Breast epithelium (tissue), 4 donors: ENCODE measurements at regions not wholly inside any gene's neighbourhood (a gene's known extent, or its start where the extent isn't known, plus 50 kb on each side); places are given as distances from the start of the nearest gene placed in this dataset.

Experiments
- DNase-seq, 2 donors: peaks; one replicate each; pipeline ENCODE4 v3.0.0-alpha.2; 2019; ENCODE audit warnings: low spot score in 2 of 2
- H3K27ac ChIP-seq, 2 donors: fragments of 200-600 bp; sonication (generic) in 1 of 2; one replicate each; pipeline ENCODE4 v1.5.1; 2016 to 2019; ENCODE audit warnings: mild to moderate bottlenecking in 1 of 2
- H3K27me3 ChIP-seq, 2 donors: fragments of 200-600 bp; sonication (generic) in 1 of 2; one replicate each; pipeline versions ENCODE4 v1.5.1 to v1.6.0; 2017 to 2019; ENCODE audit warnings: control low read depth in 1 of 2, mild to moderate bottlenecking in 1 of 2
- H3K36me3 ChIP-seq: fragments of 200-600 bp; one replicate; pipeline ENCODE4 v1.5.1; 2019
- H3K4me1 ChIP-seq, 2 donors: fragments of 200-600 bp; sonication (generic); one replicate each; pipeline ENCODE4 v1.5.1; 2016 to 2019; ENCODE audit warnings: control low read depth in 1 of 2
- H3K4me3 ChIP-seq, 3 donors: fragments of 200-600 bp; sonication (generic); 1 replicate in 2 of 3; 2 replicates in 1 of 3; pipeline ENCODE4 v1.5.1; 2016 to 2019; ENCODE audit warnings: mild to moderate bottlenecking in 3 of 3, moderate library complexity in 2 of 3
- H3K9me3 ChIP-seq, 2 donors: fragments of 200-600 bp; sonication (generic) in 1 of 2; one replicate each; pipeline ENCODE4 v1.5.1; 2016 to 2019; ENCODE audit warnings: control low read depth in 1 of 2
- POLR2A ChIP-seq: fragments of 450-650 bp; IDR thresholded peaks from one replicate; pipeline ENCODE4 v1.6.1; 2016; ENCODE audit warnings: antibody characterized with exemption, mild to moderate bottlenecking, moderate library complexity
- POLR2AphosphoS5 ChIP-seq, 3 donors: sonication (generic); formaldehyde crosslinking; IDR thresholded peaks; one replicate each; pipeline ENCODE4 v1.6.1; 2017; ENCODE audit warnings: antibody characterized with exemption in 3 of 3
- intact Hi-C: fragments of 100-400 bp; cut with DNase I; formaldehyde crosslinking; loops from one replicate; pipeline ENCODE4 v1.15.1; 2023; ENCODE audit warnings: low total_unique reads
- TF ChIP-seq, protein P1 (sequence below), 3 donors: fragments of 450-650 bp; IDR thresholded peaks; one replicate each; pipeline ENCODE4 v1.5.1; 2016 to 2017; ENCODE audit warnings: antibody characterized with exemption in 3 of 3, mild to moderate bottlenecking in 3 of 3, moderate library complexity in 3 of 3

GRCh38 chr7:16070806-16071205 is 350.5 kb downstream of the CRPPA start:
- no peak overlapping the region for H3K4me3 ChIP-seq
- H3K27me3 ChIP-seq, result no peaks in the 10 kb centered on the region
- H3K4me1 ChIP-seq, result peaks cover 3 to 5% of the 10 kb centered on the region in 2 donors
- intact Hi-C loops, result loop anchor here (10.0 kb wide), 1 partner anchor 494 kb away; no protein-coding TSS in a partner anchor
- H3K36me3 ChIP-seq, result no peaks in the 10 kb centered on the region
- TF ChIP-seq, protein P1, sequence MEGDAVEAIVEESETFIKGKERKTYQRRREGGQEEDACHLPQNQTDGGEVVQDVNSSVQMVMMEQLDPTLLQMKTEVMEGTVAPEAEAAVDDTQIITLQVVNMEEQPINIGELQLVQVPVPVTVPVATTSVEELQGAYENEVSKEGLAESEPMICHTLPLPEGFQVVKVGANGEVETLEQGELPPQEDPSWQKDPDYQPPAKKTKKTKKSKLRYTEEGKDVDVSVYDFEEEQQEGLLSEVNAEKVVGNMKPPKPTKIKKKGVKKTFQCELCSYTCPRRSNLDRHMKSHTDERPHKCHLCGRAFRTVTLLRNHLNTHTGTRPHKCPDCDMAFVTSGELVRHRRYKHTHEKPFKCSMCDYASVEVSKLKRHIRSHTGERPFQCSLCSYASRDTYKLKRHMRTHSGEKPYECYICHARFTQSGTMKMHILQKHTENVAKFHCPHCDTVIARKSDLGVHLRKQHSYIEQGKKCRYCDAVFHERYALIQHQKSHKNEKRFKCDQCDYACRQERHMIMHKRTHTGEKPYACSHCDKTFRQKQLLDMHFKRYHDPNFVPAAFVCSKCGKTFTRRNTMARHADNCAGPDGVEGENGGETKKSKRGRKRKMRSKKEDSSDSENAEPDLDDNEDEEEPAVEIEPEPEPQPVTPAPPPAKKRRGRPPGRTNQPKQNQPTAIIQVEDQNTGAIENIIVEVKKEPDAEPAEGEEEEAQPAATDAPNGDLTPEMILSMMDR (IDR thresholded peaks at IDR 0.05), result no peak
- TF ChIP-seq POLR2AphosphoS5 (IDR thresholded peaks at IDR 0.05), result no peak
- no peak for TF ChIP-seq POLR2A
- no peaks in the 10 kb centered on the region for H3K9me3 ChIP-seq
- no peak overlapping the region for H3K27ac ChIP-seq
- DNase-seq, result no peak

- no peak overlapping the region for H3K4me3 ChIP-seq
- TF ChIP-seq, protein P1 (IDR thresholded peaks at IDR 0.05), result no peak
- TF ChIP-seq POLR2AphosphoS5 (IDR thresholded peaks at IDR 0.05) (no peak), POLR2A (no peak)
- DNase-seq, result no peak
- H3K36me3 ChIP-seq, result no peaks in the 10 kb centered on the region
- peaks cover 3 to 5% of the 10 kb centered on the region in 2 donors for H3K4me1 ChIP-seq
- intact Hi-C loops, result loop anchor here (10.0 kb wide), 2 partner anchors 385 to 495 kb away; partner anchors contain the start of gene MEOX2
- no peaks in the 10 kb centered on the region for H3K27me3 ChIP-seq
- H3K9me3 ChIP-seq, result no peaks in the 10 kb centered on the region
- H3K27ac ChIP-seq, result peak overlapping the region in 1 of 2 donors; percentile 44
These were observed 351.3 kb downstream of the CRPPA start for GRCh38 chr7:16069998-16070397.

DNA sequence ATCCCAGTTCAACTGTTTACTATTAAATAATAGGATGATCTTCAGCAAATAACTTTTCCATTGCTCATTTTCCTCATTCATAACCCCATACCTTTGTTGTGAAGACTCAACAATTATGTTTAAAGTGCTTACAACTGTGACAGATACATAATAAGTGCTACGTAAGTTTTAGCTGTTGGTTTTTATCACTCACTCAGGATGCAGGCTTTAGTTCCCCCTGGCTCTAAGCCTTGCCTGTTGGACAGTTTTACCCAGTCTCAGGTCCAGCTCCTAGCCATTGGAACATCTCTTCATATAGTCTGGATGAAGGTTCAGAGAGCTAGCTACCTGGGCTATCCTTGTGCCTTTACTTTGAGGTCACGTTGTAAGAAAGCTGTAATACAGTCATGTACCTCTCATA is 353.2 kb downstream of the CRPPA start:
- Histone ChIP-seq H3K9me3 (no peaks in the 10 kb centered on the region), H3K27ac (peak overlapping the region; percentile 58 to 71), H3K27me3 (no peaks in the 10 kb centered on the region), H3K4me3 (no peak overlapping the region), H3K4me1 (peaks cover 3 to 5% of the 10 kb centered on the region in 2 donors), H3K36me3 (no peaks in the 10 kb centered on the region)
- TF ChIP-seq, protein P1 (IDR thresholded peaks at IDR 0.05), result no peak
- no peak for TF ChIP-seq POLR2A
- no peak for TF ChIP-seq POLR2AphosphoS5 (IDR thresholded peaks at IDR 0.05)
- DNase-seq, result no peak
- intact Hi-C loops, result loop anchor here (10.0 kb wide), 1 partner anchor 383 kb away; the partner anchor contains the start of gene MEOX2

- H3K4me1 ChIP-seq, result peaks cover 5 to 6% of the 10 kb centered on the region in 2 donors
- H3K4me3 ChIP-seq, result peak overlapping the region in 1 of 3 donors; percentile 26
- H3K27ac ChIP-seq, result peak overlapping the region; percentile 58 to 71
- intact Hi-C loops, result loop anchor here (10.0 kb wide), 1 partner anchor 383 kb away; the partner anchor contains the start of gene MEOX2
- no peak for TF ChIP-seq POLR2AphosphoS5 (IDR thresholded peaks at IDR 0.05)
- TF ChIP-seq POLR2A, result no peak
- TF ChIP-seq, protein P1 (IDR thresholded peaks at IDR 0.05), result no peak
- no peak for DNase-seq
- no peaks in the 10 kb centered on the region for H3K9me3 ChIP-seq
- no peaks in the 10 kb centered on the region for H3K36me3 ChIP-seq
- no peaks in the 10 kb centered on the region for H3K27me3 ChIP-seq
These were observed 353.6 kb downstream of the CRPPA start for GRCh38 chr7:16067711-16068110.

DNA sequence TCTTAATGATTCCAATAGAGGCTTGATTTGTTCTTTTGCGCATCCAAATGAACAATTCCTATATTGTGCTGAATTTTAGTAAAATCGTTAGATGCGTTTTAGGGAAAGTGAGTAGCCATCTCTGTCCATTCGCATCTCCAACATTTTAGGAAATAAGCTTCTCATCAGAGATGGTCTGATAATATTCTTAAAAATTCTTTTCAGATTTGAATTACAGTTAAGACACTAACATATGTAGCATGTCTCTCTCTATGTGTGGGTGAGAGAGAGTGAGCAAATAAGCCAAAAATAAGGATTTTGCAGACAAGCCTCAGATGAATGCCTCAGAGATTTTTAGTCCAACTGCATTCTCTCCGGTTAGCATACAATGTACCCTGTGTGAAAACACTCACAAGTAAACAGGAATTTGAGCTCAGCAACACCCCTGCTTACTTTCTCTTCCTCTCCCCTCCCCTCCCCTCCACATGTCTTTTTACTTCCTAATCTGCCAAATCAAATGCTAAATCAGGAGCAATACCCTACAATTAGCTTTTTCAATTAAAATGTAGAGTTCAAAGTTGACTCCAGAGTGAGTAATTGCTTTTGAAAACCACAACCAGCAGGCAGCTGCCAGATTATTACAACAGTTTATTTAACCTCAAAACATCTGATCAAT is 354.4 kb downstream of the CRPPA start:
- H3K9me3 ChIP-seq, result no peaks in the 10 kb centered on the region
- peak overlapping the region; percentile 58 to 71 for H3K27ac ChIP-seq
- no peak for DNase-seq
- H3K4me3 ChIP-seq, result peak overlapping the region in 1 of 3 donors; percentile 26
- H3K36me3 ChIP-seq, result no peaks in the 10 kb centered on the region
- no peaks in the 10 kb centered on the region for H3K27me3 ChIP-seq
- peaks cover 5 to 9% of the 10 kb centered on the region in 2 donors for H3K4me1 ChIP-seq
- intact Hi-C loops, result loop anchor here (10.0 kb wide), 1 partner anchor 382 kb away; the partner anchor contains the start of gene MEOX2
- TF ChIP-seq POLR2A, result no peak
- TF ChIP-seq, protein P1 (IDR thresholded peaks at IDR 0.05), result no peak
- TF ChIP-seq POLR2AphosphoS5 (IDR thresholded peaks at IDR 0.05), result no peak
